Neural progenitor cell (in vitro differentiated cells): ENCODE measurements at regions not wholly inside any gene's neighbourhood (a gene's known extent, or its start where the extent isn't known, plus 50 kb on each side); places are given as distances from the start of the nearest gene placed in this dataset.
A peak's percentile ranks its signal among the peaks of the same experiment; 100 is the strongest.

Source experiments
- DNase-seq: peaks from one replicate; pipeline ENCODE4 v3.0.0-alpha.2; 2016; ENCODE audit warnings: low spot score
- H2AFZ ChIP-seq: fragments of 200-600 bp; sonication (generic); replicated peaks from 2 replicates; pipeline ENCODE4 v1.6.1; 2016; ENCODE audit warnings: antibody characterized with exemption
- H3F3A ChIP-seq: fragments of 200-600 bp; sonication (generic); 2 replicates; pipeline ENCODE4 v1.6.1; 2016; ENCODE audit warnings: antibody characterized with exemption, low read depth
- H3K27ac ChIP-seq: fragments of 200-600 bp; sonication (generic); 2 replicates; pipeline ENCODE4 v1.5.1; 2016; ENCODE audit warnings: mild to moderate bottlenecking
- H3K27me3 ChIP-seq: fragments of 200-600 bp; sonication (generic); 2 replicates; pipeline ENCODE4 v1.6.1; 2016; ENCODE audit warnings: mild to moderate bottlenecking, moderate library complexity
- H3K36me3 ChIP-seq: fragments of 200-600 bp; sonication (generic); 2 replicates; pipeline ENCODE4 v1.5.1; 2016
- H3K4me1 ChIP-seq: fragments of 200-600 bp; sonication (generic); 2 replicates; pipeline ENCODE4 v1.6.1; 2016; ENCODE audit warnings: mixed run types
- H3K4me2 ChIP-seq: fragments of 200-600 bp; sonication (generic); 2 replicates; pipeline ENCODE4 v1.6.1; 2016
- H3K4me3 ChIP-seq: fragments of 200-600 bp; sonication (generic); 2 replicates; pipeline ENCODE4 v1.5.1; 2016
- H3K79me2 ChIP-seq: fragments of 200-600 bp; sonication (generic); 2 replicates; pipeline ENCODE4 v1.6.1; 2016; ENCODE audit warnings: low read depth
- H3K9ac ChIP-seq: fragments of 200-600 bp; sonication (generic); 2 replicates; pipeline ENCODE4 v1.6.1; 2016
- H3K9me3 ChIP-seq: fragments of 200-600 bp; sonication (generic); 2 replicates; pipeline ENCODE4 v1.5.1; 2016; ENCODE audit warnings: low read depth
- H4K20me1 ChIP-seq: fragments of 200-600 bp; sonication (generic); 2 replicates; pipeline ENCODE4 v1.6.1; 2016; ENCODE audit warnings: low read depth
- H3K27ac Mint-ChIP-seq: 3 replicates; pipeline ENCODE4 v1.8.0; 2021; ENCODE audit warnings: mixed read lengths
- H3K27me3 Mint-ChIP-seq: 2 replicates; pipeline ENCODE4 v1.8.0; 2022; ENCODE audit warnings: low read depth, mild to moderate bottlenecking, inconsistent platforms, moderate library complexity, mixed read lengths; ENCODE audit not compliant: insufficient read depth
- H3K36me3 Mint-ChIP-seq: 3 replicates; pipeline ENCODE4 v1.8.0; 2021; ENCODE audit warnings: mixed read lengths
- H3K4me1 Mint-ChIP-seq: 3 replicates; pipeline ENCODE4 v1.8.0; 2021; ENCODE audit warnings: mixed read lengths
- H3K4me3 Mint-ChIP-seq: 3 replicates; pipeline ENCODE4 v1.8.0; 2021; ENCODE audit warnings: mild to moderate bottlenecking, moderate library complexity, mixed read lengths
- H3K9me3 Mint-ChIP-seq: 3 replicates; pipeline ENCODE4 v1.8.0; 2020; ENCODE audit warnings: mixed read lengths
- EZH2 ChIP-seq: fragments of 200-600 bp; sonication (generic); IDR thresholded peaks from 2 replicates; pipeline ENCODE4 v1.6.1; 2017; ENCODE audit warnings: antibody characterized with exemption, mild to moderate bottlenecking, moderate library complexity
- EZH2phosphoT487 ChIP-seq: fragments of 200-600 bp; sonication (generic); IDR thresholded peaks from 2 replicates; pipeline ENCODE4 v1.6.1; 2017; ENCODE audit warnings: antibody characterized with exemption
- TF ChIP-seq, protein P1 (sequence below): fragments of 200-600 bp; sonication (generic); IDR thresholded peaks from 2 replicates; pipeline ENCODE4 v1.5.1; 2017; ENCODE audit warnings: antibody characterized with exemption, mild to moderate bottlenecking

- no peaks in the 10 kb centered on the region for H3K79me2 ChIP-seq
- H3K4me1 ChIP-seq: peaks cover 56% of the 10 kb centered on the region
- H3K27ac ChIP-seq: no peak overlapping the region
- Mint-ChIP-seq H3K27ac (no peak overlapping the region), H3K36me3 (no peaks in the 10 kb centered on the region), H3K4me3 (no peak overlapping the region), H3K9me3 (no peaks in the 10 kb centered on the region), H3K27me3 (peaks cover 13% of the 10 kb centered on the region), H3K4me1 (peaks cover 54% of the 10 kb centered on the region)
- DNase-seq: no peak
- H3K9ac ChIP-seq: no peak overlapping the region
- peaks cover 24% of the 10 kb centered on the region for H3F3A ChIP-seq
- H3K27me3 ChIP-seq: no peaks in the 10 kb centered on the region
- no peak overlapping the region for H3K4me3 ChIP-seq
- no peaks in the 10 kb centered on the region for H4K20me1 ChIP-seq
- no peak overlapping the region for H3K4me2 ChIP-seq
- H3K36me3 ChIP-seq: no peaks in the 10 kb centered on the region
- TF ChIP-seq EZH2phosphoT487 (no peak), EZH2 (no peak)
- TF ChIP-seq, protein P1, sequence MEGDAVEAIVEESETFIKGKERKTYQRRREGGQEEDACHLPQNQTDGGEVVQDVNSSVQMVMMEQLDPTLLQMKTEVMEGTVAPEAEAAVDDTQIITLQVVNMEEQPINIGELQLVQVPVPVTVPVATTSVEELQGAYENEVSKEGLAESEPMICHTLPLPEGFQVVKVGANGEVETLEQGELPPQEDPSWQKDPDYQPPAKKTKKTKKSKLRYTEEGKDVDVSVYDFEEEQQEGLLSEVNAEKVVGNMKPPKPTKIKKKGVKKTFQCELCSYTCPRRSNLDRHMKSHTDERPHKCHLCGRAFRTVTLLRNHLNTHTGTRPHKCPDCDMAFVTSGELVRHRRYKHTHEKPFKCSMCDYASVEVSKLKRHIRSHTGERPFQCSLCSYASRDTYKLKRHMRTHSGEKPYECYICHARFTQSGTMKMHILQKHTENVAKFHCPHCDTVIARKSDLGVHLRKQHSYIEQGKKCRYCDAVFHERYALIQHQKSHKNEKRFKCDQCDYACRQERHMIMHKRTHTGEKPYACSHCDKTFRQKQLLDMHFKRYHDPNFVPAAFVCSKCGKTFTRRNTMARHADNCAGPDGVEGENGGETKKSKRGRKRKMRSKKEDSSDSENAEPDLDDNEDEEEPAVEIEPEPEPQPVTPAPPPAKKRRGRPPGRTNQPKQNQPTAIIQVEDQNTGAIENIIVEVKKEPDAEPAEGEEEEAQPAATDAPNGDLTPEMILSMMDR: no peak
- no peaks in the 10 kb centered on the region for H3K9me3 ChIP-seq
- H2AFZ ChIP-seq: no peak overlapping the region
Observed at GRCh38 chr15:69535998-69536397, 83.4 kb downstream of the RPLP1 start.

DNA sequence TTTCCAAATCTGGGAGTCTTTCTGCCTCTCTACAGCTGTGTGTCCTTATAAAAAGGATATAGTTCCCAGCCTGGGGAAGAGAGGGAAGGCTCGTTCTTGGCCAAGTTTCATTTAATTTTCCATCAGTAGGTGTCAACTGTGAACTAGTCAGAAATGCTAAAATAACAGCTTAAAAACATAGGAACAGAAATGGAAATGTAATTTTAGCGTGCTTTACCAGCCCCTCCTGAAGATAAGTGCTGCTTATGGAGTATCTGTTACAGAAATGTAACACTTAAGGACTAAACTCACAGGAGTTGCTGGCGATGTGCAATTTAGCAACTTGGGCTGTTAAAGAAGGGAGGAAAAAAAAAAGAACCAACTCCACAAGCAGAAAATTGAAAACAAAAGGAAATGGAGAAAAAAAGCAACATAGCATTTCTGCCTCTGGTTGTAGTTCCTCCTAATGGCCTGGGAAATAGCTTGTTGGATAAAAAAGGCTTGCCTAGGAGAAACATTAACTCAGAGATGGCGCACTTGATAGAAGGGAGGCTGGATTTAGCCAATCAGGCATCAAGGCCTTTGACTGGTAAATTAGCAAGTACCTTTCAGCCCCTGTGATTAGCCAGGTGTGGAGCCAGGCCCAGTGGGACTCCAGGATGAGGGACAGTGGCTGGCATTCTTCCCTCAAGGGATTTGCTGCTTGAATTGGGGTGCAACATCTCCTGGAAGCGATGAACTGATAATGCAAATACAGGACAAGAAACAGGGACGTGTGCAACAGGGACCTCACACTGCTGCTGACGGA is 84.3 kb downstream of the RPLP1 start:
- no peak overlapping the region for H3K4me3 ChIP-seq
- H3K36me3 Mint-ChIP-seq: no peaks in the 10 kb centered on the region
- peaks cover 15% of the 10 kb centered on the region for H3F3A ChIP-seq
- H3K4me2 ChIP-seq: peak overlapping the region; percentile 11
- H3K9me3 ChIP-seq: no peaks in the 10 kb centered on the region
- peaks cover 46% of the 10 kb centered on the region for H3K4me1 ChIP-seq
- H3K36me3 ChIP-seq: no peaks in the 10 kb centered on the region
- no peak for DNase-seq
- peaks cover 45% of the 10 kb centered on the region for H3K4me1 Mint-ChIP-seq
- no peak overlapping the region for H3K9ac ChIP-seq
- no peaks in the 10 kb centered on the region for H3K27me3 ChIP-seq
- no peak overlapping the region for H3K27ac ChIP-seq
- peak overlapping the region; percentile 70 for H3K27ac Mint-ChIP-seq
- H3K27me3 Mint-ChIP-seq: peaks cover 12% of the 10 kb centered on the region
- no peaks in the 10 kb centered on the region for H4K20me1 ChIP-seq
- H3K79me2 ChIP-seq: no peaks in the 10 kb centered on the region
- TF ChIP-seq EZH2 (no peak), EZH2phosphoT487 (no peak)
- TF ChIP-seq, protein P1: no peak
- H2AFZ ChIP-seq: no peak overlapping the region
- H3K9me3 Mint-ChIP-seq: no peaks in the 10 kb centered on the region
- no peak overlapping the region for H3K4me3 Mint-ChIP-seq

- Histone ChIP-seq H3K4me3 (no peak overlapping the region), H3K4me2 (no peak overlapping the region), H2AFZ (no peak overlapping the region), H3K36me3 (no peaks in the 10 kb centered on the region), H3F3A (peaks cover 7% of the 10 kb centered on the region), H3K79me2 (no peaks in the 10 kb centered on the region), H3K27ac (no peak overlapping the region), H3K9ac (no peak overlapping the region), H4K20me1 (no peaks in the 10 kb centered on the region), H3K4me1 (peaks cover 37% of the 10 kb centered on the region), H3K9me3 (no peaks in the 10 kb centered on the region), H3K27me3 (no peaks in the 10 kb centered on the region)
- TF ChIP-seq EZH2 (no peak), EZH2phosphoT487 (no peak)
- TF ChIP-seq, protein P1: no peak
- no peak for DNase-seq
- peaks cover 5% of the 10 kb centered on the region for H3K27me3 Mint-ChIP-seq
- no peaks in the 10 kb centered on the region for H3K36me3 Mint-ChIP-seq
- peaks cover 36% of the 10 kb centered on the region for H3K4me1 Mint-ChIP-seq
- no peak overlapping the region for H3K27ac Mint-ChIP-seq
- H3K4me3 Mint-ChIP-seq: no peak overlapping the region
- no peaks in the 10 kb centered on the region for H3K9me3 Mint-ChIP-seq
Observed at GRCh38 chr15:69537901-69538300, 85.3 kb downstream of the RPLP1 start.
